ENCODE measurements at regions not wholly inside any gene's neighbourhood (a gene's known extent, or its start where the extent isn't known, plus 50 kb on each side); places are given as distances from the start of the nearest gene placed in this dataset.

- TF ChIP-seq NFRKB (IDR thresholded peaks at IDR 0.05) (no peak), SP1 (IDR thresholded peaks at IDR 0.05) (no peak), FOXM1 (IDR thresholded peaks at IDR 0.05; ENCODE audit: borderline replicate concordance) (no peak)
These were observed 182.0 kb upstream of the MYLIP start for GRCh38 chr6:15946701-15947385.

Measured in HEK293T (cell line).